ENCODE measurements at regions not wholly inside any gene's neighbourhood (a gene's known extent, or its start where the extent isn't known, plus 50 kb on each side); places are given as distances from the start of the nearest gene placed in this dataset.

DNA sequence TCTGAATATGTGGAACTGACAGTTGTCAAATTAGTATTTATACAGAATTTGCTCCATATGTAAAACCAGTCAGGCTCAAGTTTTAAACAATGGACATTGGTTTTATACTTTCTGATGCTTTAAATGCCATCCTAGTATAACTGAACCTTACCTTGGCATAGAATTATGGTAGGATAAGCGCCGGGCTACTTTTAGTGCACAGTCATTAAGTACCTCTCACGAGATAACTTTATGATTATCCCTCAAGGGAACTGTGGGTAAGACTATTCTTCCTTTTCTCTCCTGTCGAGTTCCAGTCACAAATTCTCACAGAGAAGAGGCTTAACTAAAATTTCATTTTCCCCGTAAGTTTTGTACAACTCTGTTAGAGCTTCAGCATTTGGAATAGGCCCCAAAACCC is 110.6 kb upstream of the PTPRK start:
- no peak for TF ChIP-seq POLR2A (IDR thresholded peaks at IDR 0.05)
- TF ChIP-seq, protein P1, sequence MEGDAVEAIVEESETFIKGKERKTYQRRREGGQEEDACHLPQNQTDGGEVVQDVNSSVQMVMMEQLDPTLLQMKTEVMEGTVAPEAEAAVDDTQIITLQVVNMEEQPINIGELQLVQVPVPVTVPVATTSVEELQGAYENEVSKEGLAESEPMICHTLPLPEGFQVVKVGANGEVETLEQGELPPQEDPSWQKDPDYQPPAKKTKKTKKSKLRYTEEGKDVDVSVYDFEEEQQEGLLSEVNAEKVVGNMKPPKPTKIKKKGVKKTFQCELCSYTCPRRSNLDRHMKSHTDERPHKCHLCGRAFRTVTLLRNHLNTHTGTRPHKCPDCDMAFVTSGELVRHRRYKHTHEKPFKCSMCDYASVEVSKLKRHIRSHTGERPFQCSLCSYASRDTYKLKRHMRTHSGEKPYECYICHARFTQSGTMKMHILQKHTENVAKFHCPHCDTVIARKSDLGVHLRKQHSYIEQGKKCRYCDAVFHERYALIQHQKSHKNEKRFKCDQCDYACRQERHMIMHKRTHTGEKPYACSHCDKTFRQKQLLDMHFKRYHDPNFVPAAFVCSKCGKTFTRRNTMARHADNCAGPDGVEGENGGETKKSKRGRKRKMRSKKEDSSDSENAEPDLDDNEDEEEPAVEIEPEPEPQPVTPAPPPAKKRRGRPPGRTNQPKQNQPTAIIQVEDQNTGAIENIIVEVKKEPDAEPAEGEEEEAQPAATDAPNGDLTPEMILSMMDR (IDR thresholded peaks at IDR 0.05): no peak
- no peak for TF ChIP-seq POLR2AphosphoS5 (IDR thresholded peaks at IDR 0.05)
